ENCODE measurements at regions not wholly inside any gene's neighbourhood (a gene's known extent, or its start where the extent isn't known, plus 50 kb on each side); places are given as distances from the start of the nearest gene placed in this dataset.
"Not testable (repeated sequence)": the region's sequence is repeated elsewhere in the genome, so short reads cannot be mapped to it uniquely, and the experiment has no call there.

- CTCF ChIA-PET, result interaction anchor here (0.9 to 5.5 kb wide), 6 partner anchors 20 to 376 kb away, joined by 3 to 39 read pairs (median 4); partner anchors contain the start of gene BORCS5
- peaks cover 16% of the 10 kb centered on the region for H3K9me3 Mint-ChIP-seq
- peak overlapping the region; percentile 34 for H3K4me3 Mint-ChIP-seq
- DNase-seq, result peak; percentile 66
- H3K27ac Mint-ChIP-seq, result peak overlapping the region; percentile 98
- peaks cover 61% of the 10 kb centered on the region for H3K4me1 Mint-ChIP-seq
- POLR2A ChIA-PET, result interaction anchor here (0.9 to 7.2 kb wide), 23 partner anchors 11 to 735 kb away, joined by 3 to 113 read pairs (median 6); partner anchors contain the start of genes BORCS5, CDKN1B and ETV6
- peaks cover 45% of the 10 kb centered on the region for H3K36me3 Mint-ChIP-seq (ENCODE audit: low read depth)
- peaks cover 2% of the 10 kb centered on the region for H3K27me3 Mint-ChIP-seq
These were observed 89.5 kb upstream of the BCL2L14 start for GRCh38 chr12:11981121-11981733.

GRCh38 chr12:11984417-11984816, 86.3 kb upstream of the BCL2L14 start:
- H3K27me3 Mint-ChIP-seq, result peaks cover 2% of the 10 kb centered on the region
- no peak for DNase-seq
- ChIA-PET POLR2A (interaction anchor here (0.5 to 1.1 kb wide), 3 partner anchors 14 to 737 kb away, joined by 3 read pairs; no protein-coding TSS in a partner anchor), CTCF (interaction anchor here (5.5 kb wide), 1 partner anchor 24 kb away, joined by 39 read pairs; no protein-coding TSS in a partner anchor)
- H3K36me3 Mint-ChIP-seq (ENCODE audit: low read depth), result peaks cover 46% of the 10 kb centered on the region
- no peak overlapping the region for H3K4me3 Mint-ChIP-seq
- peaks cover 48% of the 10 kb centered on the region for H3K4me1 Mint-ChIP-seq
- H3K27ac Mint-ChIP-seq, result no peak overlapping the region
- H3K9me3 Mint-ChIP-seq, result peaks cover 28% of the 10 kb centered on the region

GRCh38 chr12:11986165-11986564, 84.6 kb upstream of the BCL2L14 start:
- Mint-ChIP-seq H3K4me1 (peaks cover 32% of the 10 kb centered on the region), H3K27ac (no peak overlapping the region), H3K4me3 (no peak overlapping the region), H3K36me3 (ENCODE audit: low read depth) (peaks cover 43% of the 10 kb centered on the region), H3K27me3 (peaks cover 2% of the 10 kb centered on the region), H3K9me3 (peaks cover 28% of the 10 kb centered on the region)
- POLR2A ChIA-PET, result no interaction called here
- DNase-seq, result no peak
- CTCF ChIA-PET, result no interaction called here

- Mint-ChIP-seq H3K4me3 (no peak overlapping the region), H3K27me3 (peaks cover 2% of the 10 kb centered on the region), H3K27ac (no peak overlapping the region), H3K9me3 (peaks cover 34% of the 10 kb centered on the region), H3K36me3 (ENCODE audit: low read depth) (peaks cover 35% of the 10 kb centered on the region), H3K4me1 (peaks cover 16% of the 10 kb centered on the region)
- ChIA-PET CTCF (no interaction called here), POLR2A (no interaction called here)
- DNase-seq, result no peak
These were observed 82.8 kb upstream of the BCL2L14 start for GRCh38 chr12:11987901-11988300.

- Mint-ChIP-seq H3K27me3 (no peaks in the 10 kb centered on the region), H3K4me1 (peaks cover 3% of the 10 kb centered on the region), H3K4me3 (no peak overlapping the region), H3K9me3 (peaks cover 24% of the 10 kb centered on the region), H3K27ac (no peak overlapping the region), H3K36me3 (ENCODE audit: low read depth) (peaks cover 28% of the 10 kb centered on the region)
- ChIA-PET POLR2A (interaction anchor here (1.6 to 2.4 kb wide), 2 partner anchors 9 to 10 kb away, joined by 3 to 9 read pairs; no protein-coding TSS in a partner anchor), CTCF (interaction anchor here (0.9 kb wide), 1 partner anchor 47 kb away, joined by 4 read pairs; no protein-coding TSS in a partner anchor)
- no peak for DNase-seq
These were observed 79.1 kb upstream of the BCL2L14 start for GRCh38 chr12:11991604-11992003.

- H3K4me3 Mint-ChIP-seq, result no peak overlapping the region
- no peak overlapping the region for H3K27ac Mint-ChIP-seq
- DNase-seq, result no peak
- ChIA-PET CTCF (interaction anchor here (0.9 kb wide), 1 partner anchor 17 kb away, joined by 3 read pairs; no protein-coding TSS in a partner anchor), POLR2A (interaction anchor here (0.9 to 2.4 kb wide), 4 partner anchors 9 to 342 kb away, joined by 3 to 9 read pairs (median 3); no protein-coding TSS in a partner anchor)
- H3K36me3 Mint-ChIP-seq (ENCODE audit: low read depth), result peaks cover 28% of the 10 kb centered on the region
- peaks cover 21% of the 10 kb centered on the region for H3K9me3 Mint-ChIP-seq
- H3K4me1 Mint-ChIP-seq, result peaks cover 4% of the 10 kb centered on the region
- H3K27me3 Mint-ChIP-seq, result no peaks in the 10 kb centered on the region
These were observed 78.2 kb upstream of the BCL2L14 start for GRCh38 chr12:11992515-11992914.

- peaks cover 29% of the 10 kb centered on the region for H3K4me1 Mint-ChIP-seq
- H3K4me3 Mint-ChIP-seq, H3K27me3 Mint-ChIP-seq: not testable (repeated sequence)
- ChIA-PET CTCF (interaction anchor here (1.6 to 4.0 kb wide), 2 partner anchors 10 to 16 kb away, joined by 3 to 22 read pairs; no protein-coding TSS in a partner anchor), POLR2A (interaction anchor here (0.6 to 3.1 kb wide), 4 partner anchors 11 to 48 kb away, joined by 3 to 23 read pairs (median 6); no protein-coding TSS in a partner anchor)
- DNase-seq, result peak; percentile 76
- peaks cover 24% of the 10 kb centered on the region for H3K36me3 Mint-ChIP-seq (ENCODE audit: low read depth)
- peaks cover 15% of the 10 kb centered on the region for H3K9me3 Mint-ChIP-seq
- peak overlapping the region; percentile 78 for H3K27ac Mint-ChIP-seq
These were observed 72.3 kb upstream of the BCL2L14 start for GRCh38 chr12:11998307-11998943.

- CTCF ChIA-PET, result interaction anchor here (1.6 to 4.0 kb wide), 2 partner anchors 10 to 17 kb away, joined by 3 to 22 read pairs; no protein-coding TSS in a partner anchor
- Mint-ChIP-seq H3K9me3 (peaks cover 15% of the 10 kb centered on the region), H3K36me3 (ENCODE audit: low read depth) (peaks cover 24% of the 10 kb centered on the region), H3K4me1 (peaks cover 31% of the 10 kb centered on the region), H3K27ac (peak overlapping the region; percentile 78), H3K27me3 (peaks cover 2% of the 10 kb centered on the region), H3K4me3 (no peak overlapping the region)
- POLR2A ChIA-PET, result interaction anchor here (1.0 to 3.1 kb wide), 3 partner anchors 10 to 17 kb away, joined by 3 to 23 read pairs (median 9); no protein-coding TSS in a partner anchor
- no peak for DNase-seq
These were observed 71.8 kb upstream of the BCL2L14 start for GRCh38 chr12:11998944-11999315.

- Mint-ChIP-seq H3K27ac (no peak overlapping the region), H3K4me3 (no peak overlapping the region), H3K9me3 (peaks cover 6% of the 10 kb centered on the region), H3K4me1 (peaks cover 52% of the 10 kb centered on the region), H3K27me3 (peaks cover 10% of the 10 kb centered on the region), H3K36me3 (ENCODE audit: low read depth) (peaks cover 20% of the 10 kb centered on the region)
- CTCF ChIA-PET, result interaction anchor here (2.4 kb wide), 1 partner anchor 22 kb away, joined by 6 read pairs; no protein-coding TSS in a partner anchor
- DNase-seq, result no peak
- POLR2A ChIA-PET, result interaction anchor here (0.7 kb wide), 1 partner anchor 22 kb away, joined by 3 read pairs; no protein-coding TSS in a partner anchor
These were observed 67.1 kb upstream of the BCL2L14 start for GRCh38 chr12:12003609-12004008.

GRCh38 chr12:12004524-12004923, 66.2 kb upstream of the BCL2L14 start:
- H3K27me3 Mint-ChIP-seq, result peaks cover 10% of the 10 kb centered on the region
- POLR2A ChIA-PET, result interaction anchor here (1.1 kb wide), 1 partner anchor 23 kb away, joined by 3 read pairs; no protein-coding TSS in a partner anchor
- peaks cover 53% of the 10 kb centered on the region for H3K4me1 Mint-ChIP-seq
- H3K36me3 Mint-ChIP-seq (ENCODE audit: low read depth), result peaks cover 14% of the 10 kb centered on the region
- H3K4me3 Mint-ChIP-seq, result no peak overlapping the region
- no peak for DNase-seq
- CTCF ChIA-PET, result no interaction called here
- H3K9me3 Mint-ChIP-seq, result peaks cover 3% of the 10 kb centered on the region
- H3K27ac Mint-ChIP-seq, result no peak overlapping the region

GRCh38 chr12:12007001-12007712, 63.6 kb upstream of the BCL2L14 start:
- Mint-ChIP-seq H3K4me1 (peaks cover 73% of the 10 kb centered on the region), H3K27me3 (peaks cover 11% of the 10 kb centered on the region), H3K36me3 (ENCODE audit: low read depth) (peaks cover 12% of the 10 kb centered on the region), H3K4me3 (peak overlapping the region; percentile 54), H3K27ac (peak overlapping the region; percentile 89), H3K9me3 (peaks cover 3% of the 10 kb centered on the region)
- ChIA-PET POLR2A (interaction anchor here (1.4 to 5.8 kb wide), 8 partner anchors 8 to 461 kb away, joined by 4 to 113 read pairs (median 21); partner anchors contain the start of gene ETV6), CTCF (interaction anchor here (0.9 to 3.1 kb wide), 6 partner anchors 8 to 425 kb away, joined by 4 to 39 read pairs (median 8); no protein-coding TSS in a partner anchor)
- peak; percentile 73 for DNase-seq

GRCh38 chr12:12007713-12008231, 63.0 kb upstream of the BCL2L14 start:
- Mint-ChIP-seq H3K36me3 (ENCODE audit: low read depth) (peaks cover 12% of the 10 kb centered on the region), H3K4me3 (peak overlapping the region; percentile 54), H3K4me1 (peaks cover 76% of the 10 kb centered on the region), H3K27ac (peak overlapping the region; percentile 89), H3K9me3 (peaks cover 3% of the 10 kb centered on the region), H3K27me3 (peaks cover 14% of the 10 kb centered on the region)
- ChIA-PET POLR2A (interaction anchor here (1.4 to 5.8 kb wide), 8 partner anchors 9 to 461 kb away, joined by 4 to 113 read pairs (median 21); partner anchors contain the start of gene ETV6), CTCF (interaction anchor here (0.9 to 3.1 kb wide), 7 partner anchors 8 to 425 kb away, joined by 4 to 39 read pairs (median 10); partner anchors contain the start of gene ETV6)
- DNase-seq, result no peak

All from activated CD4-positive, alpha-beta memory T cell treated with anti-CD3 and anti-CD28 coated beads, Interleukin-2, amount 10 ng/mL, durations not matched to agents 7 days and 5 days (primary cell).